ENCODE measurements at regions not wholly inside any gene's neighbourhood (a gene's known extent, or its start where the extent isn't known, plus 50 kb on each side); places are given as distances from the start of the nearest gene placed in this dataset.

GRCh38 chr13:76398425-76398824 lies 487.8 kb downstream of the KCTD12 start:
- intact Hi-C loops (cut with DNase I; ENCODE audit: low total_unique reads): no loop called here
- Histone ChIP-seq H3K9me3 (no peaks in the 10 kb centered on the region), H3K27ac (no peak overlapping the region), H3K4me3 (no peak overlapping the region), H3K27me3 (no peaks in the 10 kb centered on the region), H3K4me1 (no peaks in the 10 kb centered on the region), H3K36me3 (no peaks in the 10 kb centered on the region)
- TF ChIP-seq, protein P1, sequence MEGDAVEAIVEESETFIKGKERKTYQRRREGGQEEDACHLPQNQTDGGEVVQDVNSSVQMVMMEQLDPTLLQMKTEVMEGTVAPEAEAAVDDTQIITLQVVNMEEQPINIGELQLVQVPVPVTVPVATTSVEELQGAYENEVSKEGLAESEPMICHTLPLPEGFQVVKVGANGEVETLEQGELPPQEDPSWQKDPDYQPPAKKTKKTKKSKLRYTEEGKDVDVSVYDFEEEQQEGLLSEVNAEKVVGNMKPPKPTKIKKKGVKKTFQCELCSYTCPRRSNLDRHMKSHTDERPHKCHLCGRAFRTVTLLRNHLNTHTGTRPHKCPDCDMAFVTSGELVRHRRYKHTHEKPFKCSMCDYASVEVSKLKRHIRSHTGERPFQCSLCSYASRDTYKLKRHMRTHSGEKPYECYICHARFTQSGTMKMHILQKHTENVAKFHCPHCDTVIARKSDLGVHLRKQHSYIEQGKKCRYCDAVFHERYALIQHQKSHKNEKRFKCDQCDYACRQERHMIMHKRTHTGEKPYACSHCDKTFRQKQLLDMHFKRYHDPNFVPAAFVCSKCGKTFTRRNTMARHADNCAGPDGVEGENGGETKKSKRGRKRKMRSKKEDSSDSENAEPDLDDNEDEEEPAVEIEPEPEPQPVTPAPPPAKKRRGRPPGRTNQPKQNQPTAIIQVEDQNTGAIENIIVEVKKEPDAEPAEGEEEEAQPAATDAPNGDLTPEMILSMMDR (IDR thresholded peaks at IDR 0.05): no peak
- TF ChIP-seq POLR2A (IDR thresholded peaks at IDR 0.05): no peak
- DNase-seq: no peak

- Histone ChIP-seq H3K4me1 (no peaks in the 10 kb centered on the region), H3K4me3 (no peak overlapping the region), H3K27ac (no peak overlapping the region), H3K36me3 (no peaks in the 10 kb centered on the region), H3K9me3 (no peaks in the 10 kb centered on the region), H3K27me3 (no peaks in the 10 kb centered on the region)
- intact Hi-C loops (cut with DNase I; ENCODE audit: low total_unique reads): no loop called here
- no peak for TF ChIP-seq POLR2A (IDR thresholded peaks at IDR 0.05)
- TF ChIP-seq, protein P1 (IDR thresholded peaks at IDR 0.05): no peak
- no peak for DNase-seq
Observed at GRCh38 chr13:76397413-76397812, 488.8 kb downstream of the KCTD12 start.

- no peaks in the 10 kb centered on the region for H3K36me3 ChIP-seq
- DNase-seq: no peak
- TF ChIP-seq POLR2A (IDR thresholded peaks at IDR 0.05): no peak
- H3K4me1 ChIP-seq: no peaks in the 10 kb centered on the region
- no peak overlapping the region for H3K4me3 ChIP-seq
- no peak overlapping the region for H3K27ac ChIP-seq
- H3K9me3 ChIP-seq: no peaks in the 10 kb centered on the region
- intact Hi-C loops (cut with DNase I; ENCODE audit: low total_unique reads): no loop called here
- H3K27me3 ChIP-seq: no peaks in the 10 kb centered on the region
Observed at GRCh38 chr13:76389321-76389720, 496.9 kb downstream of the KCTD12 start.

DNA sequence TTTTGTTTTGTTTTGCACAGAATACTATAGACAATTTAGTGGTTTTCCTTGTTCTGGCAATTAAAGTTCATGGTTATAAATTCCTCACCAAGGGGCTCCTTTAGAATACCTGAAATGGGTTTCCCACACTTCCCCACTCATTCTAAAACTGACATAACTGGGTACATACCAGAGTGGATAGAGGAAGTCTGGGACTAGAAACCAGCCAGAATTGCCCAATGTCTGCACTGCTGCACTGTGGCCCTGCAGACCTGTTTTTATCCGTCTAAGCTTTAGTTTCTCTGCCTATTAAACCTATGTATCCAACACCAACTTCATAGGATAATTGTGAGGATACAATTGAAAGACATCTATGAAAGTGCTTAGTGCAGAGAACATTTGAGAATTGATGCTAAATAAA lies 498.6 kb downstream of the KCTD12 start:
- intact Hi-C loops (cut with DNase I; ENCODE audit: low total_unique reads): no loop called here
- Histone ChIP-seq H3K27ac (no peak overlapping the region), H3K27me3 (no peaks in the 10 kb centered on the region), H3K36me3 (no peaks in the 10 kb centered on the region), H3K4me3 (no peak overlapping the region), H3K9me3 (no peaks in the 10 kb centered on the region), H3K4me1 (no peaks in the 10 kb centered on the region)
- DNase-seq: no peak
- no peak for TF ChIP-seq POLR2A (IDR thresholded peaks at IDR 0.05)
- TF ChIP-seq, protein P1 (IDR thresholded peaks at IDR 0.05): no peak

DNA sequence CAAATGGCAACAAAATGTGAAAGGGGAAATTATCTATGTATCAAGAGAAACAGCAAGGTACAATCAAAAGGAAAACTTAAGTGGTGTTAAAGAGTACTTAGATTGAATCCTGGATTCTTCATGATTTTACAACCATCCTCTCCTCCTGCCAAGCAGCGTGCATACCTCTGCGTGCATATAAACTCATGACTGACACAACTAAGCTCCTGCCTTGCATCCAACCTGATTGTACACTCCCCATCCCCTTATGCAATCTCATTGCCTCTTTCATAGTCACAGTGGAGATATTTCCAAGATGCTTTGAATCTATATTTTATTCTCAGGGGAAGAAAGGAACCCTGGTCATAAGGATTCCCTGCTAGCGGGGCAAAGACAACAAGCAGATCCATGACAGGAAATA lies 499.9 kb downstream of the KCTD12 start:
- TF ChIP-seq, protein P1 (IDR thresholded peaks at IDR 0.05): no peak
- TF ChIP-seq POLR2A (IDR thresholded peaks at IDR 0.05): no peak
- no peaks in the 10 kb centered on the region for H3K9me3 ChIP-seq
- H3K4me3 ChIP-seq: no peak overlapping the region
- no peaks in the 10 kb centered on the region for H3K27me3 ChIP-seq
- intact Hi-C loops (cut with DNase I; ENCODE audit: low total_unique reads): no loop called here
- H3K36me3 ChIP-seq: no peaks in the 10 kb centered on the region
- H3K4me1 ChIP-seq: no peaks in the 10 kb centered on the region
- no peak for DNase-seq
- H3K27ac ChIP-seq: no peak overlapping the region

DNA sequence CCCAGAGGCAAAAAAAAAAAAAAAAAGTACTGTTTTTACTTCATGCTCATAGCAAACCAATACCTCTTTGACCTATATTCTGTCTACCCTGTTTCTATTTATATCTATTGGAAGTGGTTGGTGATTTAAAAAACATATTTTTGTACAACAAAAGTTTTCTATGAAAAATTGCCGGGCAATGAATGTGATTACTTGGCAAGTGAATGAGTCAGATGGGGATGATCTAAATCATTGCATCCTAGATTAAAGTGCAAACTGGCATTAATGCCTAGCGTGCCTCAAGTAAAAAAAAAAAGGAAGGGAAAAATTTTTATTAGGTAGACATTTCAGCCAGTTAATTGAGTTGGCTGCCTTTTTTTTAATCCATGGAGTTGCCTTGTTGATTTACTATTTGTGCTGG lies 500.6 kb downstream of the KCTD12 start:
- no peak for DNase-seq
- H3K36me3 ChIP-seq: no peaks in the 10 kb centered on the region
- no peak for TF ChIP-seq POLR2A (IDR thresholded peaks at IDR 0.05)
- TF ChIP-seq, protein P1 (IDR thresholded peaks at IDR 0.05): no peak
- no peak overlapping the region for H3K27ac ChIP-seq
- no peaks in the 10 kb centered on the region for H3K27me3 ChIP-seq
- H3K9me3 ChIP-seq: no peaks in the 10 kb centered on the region
- intact Hi-C loops (cut with DNase I; ENCODE audit: low total_unique reads): no loop called here
- H3K4me3 ChIP-seq: no peak overlapping the region
- H3K4me1 ChIP-seq: no peaks in the 10 kb centered on the region
